ENCODE measurements at regions not wholly inside any gene's neighbourhood (a gene's known extent, or its start where the extent isn't known, plus 50 kb on each side); places are given as distances from the start of the nearest gene placed in this dataset.

- no peak for TF ChIP-seq CTCF (IDR thresholded peaks at IDR 0.05)
These were observed 91.7 kb upstream of the SEC11C start for GRCh38 chr18:59048048-59048363.

GRCh38 chr18:59048378-59048777 is 91.3 kb upstream of the SEC11C start:
- TF ChIP-seq CTCF (IDR thresholded peaks at IDR 0.05) = no peak

- no peak for TF ChIP-seq CTCF (IDR thresholded peaks at IDR 0.05)
These were observed 89.7 kb upstream of the SEC11C start for GRCh38 chr18:59049721-59050660.

GRCh38 chr18:59050661-59051057 is 89.0 kb upstream of the SEC11C start:
- no peak for TF ChIP-seq CTCF (IDR thresholded peaks at IDR 0.05)

- TF ChIP-seq CTCF (IDR thresholded peaks at IDR 0.05) = no peak
These were observed 88.1 kb upstream of the SEC11C start for GRCh38 chr18:59051470-59052165.

- TF ChIP-seq CTCF (IDR thresholded peaks at IDR 0.05) = no peak
These were observed 86.5 kb upstream of the SEC11C start for GRCh38 chr18:59052965-59053820.

- TF ChIP-seq CTCF (IDR thresholded peaks at IDR 0.05) = no peak
These were observed 85.0 kb upstream of the SEC11C start for GRCh38 chr18:59054496-59055287.

Measured in LNCAP (cell line).